T47D (cell line): ENCODE measurements at regions not wholly inside any gene's neighbourhood (a gene's known extent, or its start where the extent isn't known, plus 50 kb on each side); places are given as distances from the start of the nearest gene placed in this dataset.
"Not testable (repeated sequence)": the region's sequence is repeated elsewhere in the genome, so short reads cannot be mapped to it uniquely, and the experiment has no call there.

Experiments
- DNase-seq, 2 experiments: peaks; one replicate each; pipeline versions ENCODE4 v3.0.0 to v3.0.0-alpha.2; 2011 to 2012; ENCODE audit warnings: low read depth in 1 of 2, low spot score in 1 of 2
- JUND ChIP-seq: IDR thresholded peaks from 2 replicates; pipeline ENCODE4 v1.6.1; 2012; ENCODE audit warnings: low read depth
- in situ Hi-C: cut with HindIII; loops from 2 replicates; pipeline ENCODE4 v1.10.0; 2016; ENCODE audit warnings: low sequenced_read_pairs, low pct_unique_long_range_greater_than_20kb

DNA sequence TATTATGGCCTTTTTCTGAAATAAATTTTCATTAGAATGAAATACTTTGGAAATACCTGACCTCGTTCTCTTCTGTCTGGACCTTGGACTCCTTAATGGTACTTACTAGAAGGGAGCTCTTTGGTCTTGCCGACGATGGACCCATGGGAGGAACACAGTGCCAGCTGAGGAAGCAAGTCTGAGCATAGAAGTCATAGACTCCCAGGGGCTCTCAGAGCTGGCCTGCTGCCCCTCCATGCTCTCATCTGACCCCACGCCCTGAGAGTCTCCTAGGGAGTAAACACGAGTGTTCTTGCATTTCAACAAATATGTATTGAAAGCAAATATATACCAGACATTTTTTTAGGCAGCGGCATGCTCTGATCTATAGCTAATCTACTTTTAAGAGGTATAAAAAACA, 87.8 kb downstream of the PLEKHG1 start:
- no peak for TF ChIP-seq JUND
- DNase-seq: no peak
- in situ Hi-C loops: no loop called here

DNA sequence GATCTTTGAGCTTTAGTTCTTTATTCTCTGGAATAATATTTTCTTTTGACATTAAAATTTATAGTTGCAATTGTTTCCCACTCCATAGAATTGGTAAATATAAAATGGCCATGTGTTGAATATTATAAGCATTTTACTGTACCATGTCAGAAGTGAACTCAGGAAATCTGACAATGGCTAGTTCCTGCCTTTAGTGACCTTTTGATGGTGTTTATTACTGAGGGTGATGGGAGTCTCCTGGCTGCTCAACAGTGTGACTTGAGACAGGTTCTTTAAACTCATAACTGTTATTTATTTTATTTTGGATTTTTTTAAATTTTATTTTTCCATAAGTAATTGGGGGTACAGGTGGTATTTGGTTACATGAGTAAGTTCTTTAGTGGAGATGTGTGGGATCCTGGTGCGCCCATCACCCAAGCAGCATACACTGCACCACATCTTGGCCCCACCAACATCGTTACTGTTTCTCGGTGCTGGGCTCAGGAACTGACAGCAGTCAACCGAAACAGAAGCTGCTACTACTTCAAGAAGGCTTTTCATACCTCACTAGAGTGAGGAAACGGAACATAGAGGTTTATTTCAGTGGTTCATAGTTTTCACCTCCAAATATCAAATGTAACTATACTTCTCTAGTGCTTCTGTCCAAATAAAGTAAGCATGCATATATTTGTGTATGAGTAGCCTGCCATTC, 90.4 kb downstream of the PLEKHG1 start:
- in situ Hi-C loops: no loop called here
- no peak for TF ChIP-seq JUND

DNA sequence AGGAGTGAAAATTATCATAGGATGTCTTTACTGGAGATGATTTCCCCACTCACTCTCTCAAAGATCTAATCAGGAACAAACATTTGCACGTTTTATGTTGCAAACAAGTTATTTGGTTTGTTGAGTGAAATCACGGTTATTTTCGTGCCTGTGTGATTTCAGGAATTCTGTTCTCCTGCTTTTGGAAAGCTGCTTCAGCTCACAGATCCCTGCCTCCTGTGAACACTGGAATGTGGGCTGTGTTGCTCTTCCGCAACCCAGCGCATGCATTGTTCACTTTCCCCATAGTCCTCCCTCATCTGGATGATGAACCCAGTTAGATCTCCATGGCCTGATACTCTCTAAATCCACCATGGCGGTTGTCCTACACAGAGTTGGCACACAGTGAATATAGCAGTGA, 91.0 kb downstream of the PLEKHG1 start:
- DNase-seq: no peak
- in situ Hi-C loops: no loop called here
- TF ChIP-seq JUND: no peak

More for the DNA sequence above, 90.4 kb downstream of the PLEKHG1 start:
- DNase-seq: no peak

DNA sequence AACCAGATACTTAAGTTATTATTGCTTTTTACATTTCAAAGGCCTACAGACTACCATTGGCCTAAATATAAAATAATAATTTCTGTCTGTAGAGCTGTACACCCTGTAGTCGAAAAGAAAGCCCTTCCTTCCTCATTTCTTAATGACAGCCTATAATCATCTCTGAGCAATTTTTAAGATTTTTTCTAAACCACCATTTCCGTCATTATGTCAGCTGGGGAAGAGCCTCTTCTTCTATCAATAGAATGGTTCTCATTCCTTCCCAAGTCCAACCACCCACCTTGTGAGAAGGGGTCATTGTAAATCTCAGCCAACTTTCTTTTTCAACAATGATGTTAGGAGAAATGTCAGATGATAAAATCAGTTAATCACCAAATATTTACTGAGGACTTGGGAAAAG, 91.8 kb downstream of the PLEKHG1 start:
- in situ Hi-C loops: no loop called here
- TF ChIP-seq JUND: no peak
- DNase-seq: no peak

DNA sequence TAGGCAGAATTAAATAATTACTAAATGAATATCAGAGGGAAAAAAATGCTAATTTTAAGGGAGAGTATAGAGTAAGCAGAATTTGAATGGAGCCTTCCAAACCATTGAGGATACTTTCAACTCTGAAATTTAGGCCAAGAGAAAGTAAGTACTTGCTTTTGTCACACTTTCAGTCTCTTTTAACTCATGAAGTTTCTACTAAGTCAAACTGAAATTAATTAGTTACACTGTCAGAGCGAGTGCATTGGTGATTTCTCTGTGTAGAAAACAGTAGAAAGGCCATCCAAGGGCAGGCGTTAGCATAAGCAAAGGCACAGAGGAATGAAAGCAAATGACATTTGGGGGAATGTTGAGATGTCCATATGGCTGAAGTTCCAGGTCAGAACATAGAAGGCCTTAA, 92.9 kb downstream of the PLEKHG1 start:
- in situ Hi-C loops: no loop called here
- TF ChIP-seq JUND: no peak
- DNase-seq: no peak

DNA sequence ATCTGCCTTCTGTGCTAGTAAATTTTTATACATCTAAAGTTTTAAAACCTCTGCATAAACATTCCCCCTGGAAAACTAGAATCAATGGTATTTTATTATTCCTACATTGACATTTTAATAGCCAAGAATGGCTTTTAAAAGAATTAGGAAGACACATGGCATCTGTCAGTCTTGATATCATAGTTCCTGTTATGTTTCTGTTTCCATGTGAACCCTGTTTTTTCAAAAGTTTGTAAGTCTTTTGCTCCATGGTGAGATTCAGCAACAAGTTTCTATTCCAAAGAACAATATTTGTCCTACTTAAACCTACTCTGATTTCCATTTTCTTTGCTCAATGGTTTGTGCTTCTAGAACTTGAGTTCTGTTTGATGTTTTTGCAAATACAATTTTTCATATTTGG, 95.2 kb downstream of the PLEKHG1 start:
- TF ChIP-seq JUND: no peak
- no peak for DNase-seq
- in situ Hi-C loops: no loop called here

DNA sequence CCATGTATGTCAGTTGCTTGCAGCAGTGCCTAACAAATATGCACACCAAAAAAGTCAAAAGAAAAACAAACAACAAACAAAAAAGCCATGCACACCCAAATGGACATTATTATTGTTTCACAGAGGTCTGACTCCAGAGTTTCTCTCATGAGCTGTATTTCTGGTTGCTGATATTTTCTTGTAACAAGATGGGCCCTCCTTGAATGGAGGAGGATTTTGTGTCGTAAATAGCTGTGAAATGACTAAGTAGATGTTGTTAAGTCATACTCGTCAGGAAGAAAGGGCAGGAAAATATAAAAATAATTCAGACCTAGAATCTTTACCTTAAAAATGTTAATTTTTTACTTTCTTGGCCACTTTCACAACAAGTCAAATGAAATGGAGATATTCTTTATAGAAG, 96.0 kb downstream of the PLEKHG1 start:
- no peak for DNase-seq
- no peak for TF ChIP-seq JUND
- in situ Hi-C loops: no loop called here

DNA sequence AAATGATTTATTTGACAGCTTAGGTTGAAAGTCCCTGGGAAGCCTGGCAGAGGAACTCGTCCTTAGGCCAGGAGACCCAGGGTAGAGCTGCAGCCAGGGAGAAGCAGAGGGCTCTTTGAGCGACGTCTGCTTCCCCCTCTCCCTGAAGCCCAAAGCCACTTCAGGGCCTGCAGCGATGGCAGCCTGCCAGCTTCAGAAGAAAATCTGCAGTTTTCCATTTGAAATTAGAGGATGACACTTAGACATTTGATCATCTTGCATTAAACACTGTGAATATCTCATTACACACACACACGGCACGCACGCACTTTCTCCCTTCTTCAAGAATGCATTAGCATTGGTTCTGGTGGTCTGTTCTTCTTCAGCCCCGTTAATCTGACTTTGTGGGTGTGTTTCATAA, 96.5 kb downstream of the PLEKHG1 start:
- in situ Hi-C loops: no loop called here
- no peak for TF ChIP-seq JUND
- no peak for DNase-seq

DNA sequence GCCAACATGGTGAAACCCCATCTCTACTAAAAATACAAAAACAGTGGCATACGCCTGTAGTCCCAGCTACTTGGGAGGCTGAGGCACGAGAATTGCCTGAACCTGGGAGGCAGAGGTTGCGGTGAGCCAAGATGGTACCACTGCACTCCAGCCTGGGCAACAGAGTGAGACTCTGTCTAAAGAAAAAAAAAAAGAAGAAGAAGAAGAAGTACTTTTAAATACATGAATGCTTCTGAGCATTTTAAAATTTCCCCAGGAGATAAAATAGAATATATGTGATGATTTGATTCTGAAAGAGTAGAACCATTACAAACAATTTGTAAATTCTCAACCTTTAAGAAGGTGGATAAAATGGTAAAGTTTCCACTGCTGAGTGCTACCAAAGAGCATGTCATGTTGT, 97.2 kb downstream of the PLEKHG1 start:
- DNase-seq, in situ Hi-C loops: not testable (repeated sequence)

DNA sequence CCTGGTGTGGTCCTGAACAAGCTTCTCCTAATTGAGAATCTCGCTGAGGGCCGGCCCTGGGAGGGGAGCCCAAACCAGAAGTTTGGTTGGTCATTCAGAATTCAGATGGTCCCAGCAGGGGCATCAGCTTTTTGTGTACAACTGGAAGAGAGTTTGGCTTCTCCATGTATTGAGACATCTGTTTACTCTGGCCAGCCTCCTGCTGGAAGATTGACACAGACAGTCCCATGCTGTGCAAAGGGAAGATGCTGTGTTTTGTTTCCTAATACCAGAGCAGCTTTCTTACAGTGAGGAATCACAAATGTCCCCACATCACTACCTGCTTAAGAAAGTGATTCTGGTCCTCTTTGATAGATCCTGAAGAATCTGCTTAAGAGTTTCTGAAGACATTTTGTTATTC, 97.8 kb downstream of the PLEKHG1 start:
- in situ Hi-C loops: no loop called here
- TF ChIP-seq JUND: no peak
- peak in 1 of 2 experiments; percentile 11 for DNase-seq

DNA sequence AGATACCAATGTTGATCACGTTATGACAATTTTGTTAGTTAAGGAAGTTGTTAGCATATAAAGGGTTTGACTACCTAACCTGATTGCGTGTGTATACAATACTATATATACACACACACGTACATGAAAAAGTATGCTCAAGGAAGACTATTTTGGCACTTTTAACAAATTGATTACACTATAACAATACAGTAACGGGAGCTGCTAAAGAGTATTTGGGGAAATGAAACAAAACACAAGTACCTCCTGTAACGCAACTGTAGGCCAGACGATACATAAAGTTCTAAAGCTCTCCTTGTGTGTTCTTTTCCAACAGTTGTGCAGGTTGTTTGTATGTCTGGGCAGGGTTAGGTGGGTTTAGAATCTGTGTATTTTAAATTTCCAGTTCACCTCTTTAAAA, 98.7 kb downstream of the PLEKHG1 start:
- in situ Hi-C loops: no loop called here
- no peak for TF ChIP-seq JUND
- no peak for DNase-seq

DNA sequence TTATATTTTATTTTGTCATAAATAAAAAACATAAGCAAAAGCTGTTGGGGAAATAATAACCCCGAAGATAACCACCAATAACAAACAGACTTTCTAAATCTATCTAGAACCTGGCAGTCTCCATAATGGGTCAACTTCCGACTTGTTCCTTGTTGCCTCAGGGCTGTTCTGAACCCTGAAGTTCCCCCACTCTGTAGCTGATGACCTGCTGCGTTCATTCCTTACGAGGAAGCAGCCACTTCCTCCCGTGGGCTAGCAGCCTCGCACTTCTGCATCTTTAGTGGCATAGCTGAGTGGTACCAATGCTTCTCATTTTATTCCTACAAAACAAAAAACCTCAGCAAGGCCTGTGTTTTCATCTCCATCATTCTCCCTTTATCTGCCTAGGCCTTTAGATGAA, 103.0 kb downstream of the PLEKHG1 start:
- in situ Hi-C loops: no loop called here
- TF ChIP-seq JUND: no peak

DNA sequence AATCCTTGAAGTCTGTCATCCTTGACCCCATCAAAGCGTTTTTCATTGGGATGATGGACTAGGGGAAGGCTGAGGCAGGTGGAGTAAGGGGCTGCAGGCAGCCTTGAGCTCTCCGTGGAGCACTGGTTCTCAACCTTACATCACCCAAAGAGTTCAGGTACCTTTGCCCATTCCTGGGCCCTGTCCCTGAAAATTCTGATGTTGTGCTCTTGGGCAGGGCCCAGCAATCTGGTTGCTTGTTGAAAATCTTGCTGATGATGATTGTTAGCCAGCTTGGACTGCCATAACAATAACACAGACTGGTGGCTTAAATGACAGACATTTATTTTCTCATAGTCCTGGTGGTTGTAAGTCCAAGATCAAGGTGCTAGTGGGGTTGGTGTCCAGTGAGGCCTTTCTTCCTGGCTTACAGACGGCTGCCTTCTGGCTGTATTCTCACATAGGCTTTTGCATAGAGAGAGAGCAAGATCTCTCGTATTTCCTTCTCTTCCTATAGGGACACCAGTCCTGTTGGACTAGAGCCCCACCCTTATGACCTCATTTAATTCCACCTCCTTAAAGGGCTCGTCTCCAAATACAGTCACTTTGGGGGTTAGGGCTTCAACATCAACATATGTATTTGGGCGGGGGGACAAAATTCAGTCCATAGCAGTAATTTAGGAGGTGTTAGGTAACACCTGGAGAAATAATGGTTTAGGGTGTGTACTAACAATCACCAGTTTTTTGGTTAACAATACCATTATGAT, 104.9 kb downstream of the PLEKHG1 start:
- TF ChIP-seq JUND: no peak
- peak in 1 of 2 experiments; percentile 4 for DNase-seq
- in situ Hi-C loops: no loop called here

More for the DNA sequence above, 103.0 kb downstream of the PLEKHG1 start:
- no peak for DNase-seq
